ENCODE measurements at regions not wholly inside any gene's neighbourhood (a gene's known extent, or its start where the extent isn't known, plus 50 kb on each side); places are given as distances from the start of the nearest gene placed in this dataset.
A peak's percentile ranks its signal among the peaks of the same experiment; 100 is the strongest.
"Not testable (repeated sequence)": the region's sequence is repeated elsewhere in the genome, so short reads cannot be mapped to it uniquely, and the experiment has no call there.

DNA sequence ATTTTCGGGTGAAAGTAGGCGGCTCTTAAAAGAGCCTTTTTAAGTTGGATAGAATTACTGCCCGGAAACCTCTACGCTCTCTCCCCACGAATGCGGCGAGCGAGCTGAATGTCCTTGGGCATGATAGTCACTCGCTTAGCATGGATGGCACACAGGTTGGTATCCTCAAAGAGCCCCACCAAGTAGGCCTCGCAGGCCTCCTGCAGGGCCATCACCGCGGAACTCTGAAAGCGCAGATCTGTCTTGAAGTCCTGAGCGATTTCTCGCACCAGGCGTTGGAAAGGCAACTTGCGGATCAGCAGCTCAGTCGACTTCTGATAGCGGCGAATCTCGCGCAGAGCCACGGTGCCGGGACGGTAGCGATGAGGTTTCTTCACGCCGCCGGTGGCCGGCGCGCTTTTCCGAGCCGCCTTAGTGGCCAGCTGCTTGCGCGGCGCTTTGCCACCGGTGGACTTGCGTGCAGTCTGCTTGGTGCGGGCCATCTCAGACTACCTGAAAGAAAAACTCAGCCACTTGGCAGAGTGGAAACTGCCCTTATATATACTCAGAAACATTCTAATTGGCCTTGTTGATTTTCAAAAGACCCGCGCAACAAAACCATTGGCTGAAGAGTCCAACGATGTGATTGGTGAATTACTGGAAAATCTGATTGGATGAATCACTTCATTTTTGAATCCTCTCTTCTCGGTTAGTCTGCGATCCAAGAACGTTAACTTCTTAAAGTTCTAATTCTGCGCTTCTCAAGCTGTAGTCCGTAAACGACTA, 93.9 kb upstream of the BTN3A2 start:
- peak; percentile 86 for DNase-seq
- CTCF ChIA-PET: interaction anchor here (0.5 to 5.5 kb wide), 10 partner anchors 14 to 98 kb away, joined by 3 to 49 read pairs (median 4); a partner anchor contains a TSS
- POLR2A ChIA-PET: interaction anchor here (0.6 to 7.4 kb wide), 25 partner anchors 10 to 1539 kb away, joined by 3 to 159 read pairs (median 12); a partner anchor contains a TSS
- intact Hi-C loops (cut with micrococcal nuclease): loop anchor here (1.0 to 5.0 kb wide), 7 partner anchors 21 to 876 kb away; a partner anchor contains a TSS
- Mint-ChIP-seq H3K36me3 (peaks cover 10% of the 10 kb centered on the region), H3K9me3 (no peaks in the 10 kb centered on the region), H3K4me1 (ENCODE audit: low read depth) (peaks cover 22% of the 10 kb centered on the region), H3K27me3 (peaks cover 2% of the 10 kb centered on the region), H3K27ac (no peak overlapping the region), H3K4me3 (no peak overlapping the region)

DNA sequence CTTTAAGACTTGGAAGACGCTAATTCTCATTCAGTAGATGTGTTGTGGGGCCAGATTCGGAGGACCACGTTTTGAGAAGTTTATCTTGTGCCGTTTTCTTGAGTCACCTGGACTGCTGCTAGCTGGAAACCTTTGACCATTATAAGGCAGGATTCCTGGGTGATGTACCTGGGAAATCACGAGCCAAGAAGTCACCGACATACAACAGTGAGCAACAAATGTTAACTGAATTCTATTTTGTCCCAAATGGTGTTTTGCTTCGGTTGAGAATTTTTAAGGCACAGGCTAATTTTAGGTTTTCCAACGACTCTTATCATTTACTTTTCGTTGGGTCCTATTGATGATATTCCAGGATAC, 93.4 kb upstream of the BTN3A2 start:
- Mint-ChIP-seq H3K9me3 (no peaks in the 10 kb centered on the region), H3K27me3 (peaks cover 2% of the 10 kb centered on the region), H3K27ac (no peak overlapping the region), H3K4me1 (ENCODE audit: low read depth) (peaks cover 22% of the 10 kb centered on the region), H3K36me3 (peaks cover 10% of the 10 kb centered on the region), H3K4me3 (no peak overlapping the region)
- DNase-seq: no peak
- ChIA-PET POLR2A (interaction anchor here (0.6 to 7.4 kb wide), 22 partner anchors 11 to 1539 kb away, joined by 3 to 159 read pairs (median 14); a partner anchor contains a TSS), CTCF (interaction anchor here (0.5 to 5.5 kb wide), 4 partner anchors 13 to 99 kb away, joined by 3 to 49 read pairs (median 19); a partner anchor contains a TSS)
- intact Hi-C loops (cut with micrococcal nuclease): loop anchor here (1.0 to 5.0 kb wide), 10 partner anchors 21 to 876 kb away; a partner anchor contains a TSS

DNA sequence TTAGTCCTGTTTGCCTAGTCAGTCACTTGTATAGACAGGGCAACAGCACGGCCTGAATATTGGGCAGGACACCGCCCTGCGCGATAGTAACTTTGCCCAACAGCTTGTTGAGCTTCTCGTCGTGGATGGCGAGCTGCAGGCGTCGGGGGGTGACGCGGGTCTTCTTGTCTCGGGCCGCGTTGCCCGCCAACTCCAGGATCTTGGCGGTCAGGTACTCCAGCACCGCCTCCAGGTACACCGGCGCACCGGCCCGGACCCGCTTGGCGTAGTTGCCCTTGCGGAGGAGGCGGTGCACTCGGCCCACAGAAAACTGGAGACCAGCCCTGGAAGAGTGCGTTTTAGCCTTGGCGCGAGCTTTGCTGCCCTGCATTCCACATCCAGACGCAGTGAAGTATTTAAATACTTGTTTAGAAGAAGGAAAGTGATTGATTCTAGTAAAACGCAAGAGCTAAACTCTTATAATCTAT, 92.8 kb upstream of the BTN3A2 start:
- peaks cover 22% of the 10 kb centered on the region for H3K4me1 Mint-ChIP-seq (ENCODE audit: low read depth)
- intact Hi-C loops (cut with micrococcal nuclease): loop anchor here (1.0 to 5.0 kb wide), 7 partner anchors 31 to 875 kb away; a partner anchor contains a TSS
- no peak overlapping the region for H3K27ac Mint-ChIP-seq
- ChIA-PET POLR2A (interaction anchor here (1.0 to 7.4 kb wide), 19 partner anchors 12 to 875 kb away, joined by 3 to 159 read pairs (median 20); a partner anchor contains a TSS), CTCF (interaction anchor here (0.8 to 5.5 kb wide), 4 partner anchors 13 to 56 kb away, joined by 3 to 49 read pairs (median 19); a partner anchor contains a TSS)
- H3K27me3 Mint-ChIP-seq: peaks cover 2% of the 10 kb centered on the region
- H3K9me3 Mint-ChIP-seq: no peaks in the 10 kb centered on the region
- peak; percentile 64 for DNase-seq
- no peak overlapping the region for H3K4me3 Mint-ChIP-seq
- peaks cover 10% of the 10 kb centered on the region for H3K36me3 Mint-ChIP-seq

- POLR2A ChIA-PET: interaction anchor here (0.8 to 7.4 kb wide), 14 partner anchors 10 to 1565 kb away, joined by 3 to 159 read pairs (median 20); a partner anchor contains a TSS
- CTCF ChIA-PET: interaction anchor here (0.8 to 5.5 kb wide), 9 partner anchors 9 to 295 kb away, joined by 3 to 49 read pairs (median 3); a partner anchor contains a TSS
- Mint-ChIP-seq H3K36me3 (peaks cover 10% of the 10 kb centered on the region), H3K27me3 (peaks cover 2% of the 10 kb centered on the region), H3K4me1 (ENCODE audit: low read depth) (peaks cover 20% of the 10 kb centered on the region), H3K9me3 (no peaks in the 10 kb centered on the region), H3K4me3 (no peak overlapping the region), H3K27ac (no peak overlapping the region)
- no peak for DNase-seq
- intact Hi-C loops (cut with micrococcal nuclease): loop anchor here (1.0 to 5.0 kb wide), 7 partner anchors 11 to 873 kb away; a partner anchor contains a TSS
Observed at GRCh38 chr6:26273673-26274588, 91.1 kb upstream of the BTN3A2 start.

DNA sequence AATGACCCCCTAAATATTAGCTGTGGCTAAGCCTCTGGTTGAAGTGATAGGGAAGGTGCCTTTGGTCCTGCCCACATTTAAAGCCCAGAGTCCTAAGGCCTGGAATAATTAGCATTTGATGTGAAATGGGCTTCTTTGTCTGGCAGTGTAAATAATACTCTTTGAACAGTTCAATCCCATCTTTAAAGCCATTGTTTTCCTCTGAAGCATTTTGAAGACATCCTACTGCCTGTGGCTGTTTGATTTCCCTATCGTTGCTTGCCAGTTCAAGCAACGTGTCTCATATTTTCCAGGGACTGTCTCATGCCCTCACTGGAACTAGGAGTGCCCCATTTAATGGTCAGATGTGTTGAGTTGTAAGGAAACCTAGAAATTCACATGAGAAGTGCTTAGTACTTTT, 89.3 kb upstream of the BTN3A2 start:
- Mint-ChIP-seq H3K4me1 (ENCODE audit: low read depth) (peaks cover 8% of the 10 kb centered on the region), H3K27me3 (peaks cover 2% of the 10 kb centered on the region), H3K36me3 (peaks cover 8% of the 10 kb centered on the region), H3K4me3 (no peak overlapping the region), H3K9me3 (no peaks in the 10 kb centered on the region), H3K27ac (no peak overlapping the region)
- DNase-seq: no peak
- ChIA-PET POLR2A (interaction anchor here (6.3 to 7.4 kb wide), 2 partner anchors 9 to 78 kb away, joined by 125 to 159 read pairs; a partner anchor contains a TSS), CTCF (no interaction called here)
- intact Hi-C loops (cut with micrococcal nuclease): no loop called here

GRCh38 chr6:26276841-26277648, 88.0 kb upstream of the BTN3A2 start:
- DNase-seq: no peak
- no peaks in the 10 kb centered on the region for H3K4me1 Mint-ChIP-seq (ENCODE audit: low read depth)
- intact Hi-C loops (cut with micrococcal nuclease): no loop called here
- CTCF ChIA-PET: no interaction called here
- POLR2A ChIA-PET: interaction anchor here (1.0 kb wide), 1 partner anchor 8 kb away, joined by 3 read pairs; a partner anchor contains a TSS
- no peak overlapping the region for H3K27ac Mint-ChIP-seq
- no peaks in the 10 kb centered on the region for H3K9me3 Mint-ChIP-seq
- no peaks in the 10 kb centered on the region for H3K27me3 Mint-ChIP-seq
- H3K4me3 Mint-ChIP-seq: no peak overlapping the region
- no peaks in the 10 kb centered on the region for H3K36me3 Mint-ChIP-seq

GRCh38 chr6:26278536-26278935, 86.5 kb upstream of the BTN3A2 start:
- Mint-ChIP-seq H3K36me3 (no peaks in the 10 kb centered on the region), H3K9me3 (no peaks in the 10 kb centered on the region), H3K4me1 (ENCODE audit: low read depth) (no peaks in the 10 kb centered on the region), H3K4me3 (no peak overlapping the region), H3K27ac (no peak overlapping the region), H3K27me3 (no peaks in the 10 kb centered on the region)
- intact Hi-C loops (cut with micrococcal nuclease): no loop called here
- no peak for DNase-seq
- CTCF ChIA-PET: interaction anchor here (0.9 kb wide), 1 partner anchor 286 kb away, joined by 4 read pairs; no protein-coding TSS in a partner anchor
- POLR2A ChIA-PET: no interaction called here

- H3K36me3 Mint-ChIP-seq; H3K4me1 Mint-ChIP-seq (ENCODE audit: low read depth); H3K4me3 Mint-ChIP-seq; CTCF ChIA-PET; POLR2A ChIA-PET; intact Hi-C loops (cut with micrococcal nuclease); H3K27me3 Mint-ChIP-seq; H3K9me3 Mint-ChIP-seq; DNase-seq; H3K27ac Mint-ChIP-seq: not testable (repeated sequence)
Observed at GRCh38 chr6:26279371-26279770, 85.6 kb upstream of the BTN3A2 start.

DNA sequence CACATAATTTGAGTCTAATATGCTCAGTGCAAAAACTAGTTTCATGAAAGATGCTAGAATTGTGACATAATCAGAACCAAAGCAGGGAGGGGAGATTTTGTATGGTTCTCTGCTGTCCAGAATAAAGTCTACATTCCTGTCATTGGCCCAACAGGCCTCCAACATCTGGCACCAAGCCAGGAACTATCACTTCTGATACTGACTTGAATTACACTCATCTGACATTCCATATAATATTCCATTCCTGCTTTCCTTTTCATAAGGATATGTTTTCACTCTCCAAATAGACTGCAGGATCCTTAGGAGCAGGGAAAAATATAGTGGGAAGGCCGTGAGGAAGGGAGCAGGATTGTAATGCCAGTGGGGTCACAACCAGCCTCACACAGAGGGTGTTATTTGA, 84.6 kb upstream of the BTN3A2 start:
- no peak for DNase-seq
- ChIA-PET CTCF (no interaction called here), POLR2A (no interaction called here)
- Mint-ChIP-seq H3K4me3 (no peak overlapping the region), H3K36me3 (peaks cover 7% of the 10 kb centered on the region), H3K4me1 (ENCODE audit: low read depth) (peaks cover 11% of the 10 kb centered on the region), H3K27me3 (peaks cover 2% of the 10 kb centered on the region), H3K27ac (no peak overlapping the region), H3K9me3 (no peaks in the 10 kb centered on the region)
- intact Hi-C loops (cut with micrococcal nuclease): no loop called here

DNA sequence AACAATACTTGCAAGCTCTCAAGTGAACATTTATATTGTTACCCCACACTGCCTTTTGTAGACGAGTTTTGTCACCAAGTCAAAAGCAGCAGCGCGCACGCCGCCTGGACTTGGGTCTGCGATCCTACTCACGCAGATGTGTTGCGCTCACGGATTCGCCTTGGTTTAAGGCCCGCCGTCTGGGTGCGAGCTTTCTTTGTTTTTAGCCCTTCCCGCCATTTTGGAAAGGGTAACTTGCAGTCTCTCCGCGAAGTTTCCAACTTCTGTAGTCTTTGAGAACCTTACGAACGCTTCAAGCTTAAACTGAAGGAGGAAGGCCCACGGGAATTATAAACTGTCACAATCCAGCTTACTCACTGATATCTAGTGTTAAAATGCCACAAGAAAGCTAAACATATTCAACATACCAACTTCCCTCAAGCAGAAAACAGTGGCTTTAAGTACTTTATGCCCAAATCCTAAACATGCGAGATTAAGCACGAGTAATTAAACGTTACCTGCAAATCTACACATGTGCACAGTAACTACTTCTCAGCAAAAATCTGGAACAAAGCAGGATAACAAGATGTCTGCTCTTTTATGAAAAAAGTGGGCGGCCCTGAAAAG, 80.4 kb upstream of the BTN3A2 start:
- ChIA-PET POLR2A (interaction anchor here (0.6 to 5.0 kb wide), 27 partner anchors 8 to 1588 kb away, joined by 3 to 159 read pairs (median 4); partner anchors contain the start of gene HMGN4), CTCF (interaction anchor here (0.9 to 2.3 kb wide), 5 partner anchors 11 to 51 kb away, joined by 3 to 19 read pairs (median 4); a partner anchor contains a TSS)
- DNase-seq: peak; percentile 75
- Mint-ChIP-seq H3K27ac (peak overlapping the region; percentile 96), H3K4me1 (ENCODE audit: low read depth) (peaks cover 16% of the 10 kb centered on the region), H3K9me3 (peaks cover 16% of the 10 kb centered on the region), H3K27me3 (peaks cover 5% of the 10 kb centered on the region), H3K36me3 (peaks cover 12% of the 10 kb centered on the region), H3K4me3 (peak overlapping the region; percentile 92)
- intact Hi-C loops (cut with micrococcal nuclease): loop anchor here (1.0 to 5.0 kb wide), 11 partner anchors 11 to 848 kb away; a partner anchor contains a TSS
